Activated B cell treated with CpG ODN at 0.5 μM for 24 hours (primary cell): ENCODE measurements at regions not wholly inside any gene's neighbourhood (a gene's known extent, or its start where the extent isn't known, plus 50 kb on each side); places are given as distances from the start of the nearest gene placed in this dataset.

Experiments
- ATAC-seq: fragments of 200-7000 bp; cut with Tn5 transposase; one replicate; pipeline ENCODE4 v1.10.0; 2021; ENCODE audit warnings: low read depth, mild to moderate bottlenecking, moderate library complexity
- CTCF ChIA-PET: fragments of 350-600 bp; sonication (Branson Sonifier 250); formaldehyde crosslinking; loops from one replicate; lab custom pipeline; 2021; ENCODE audit warnings: antibody characterized with exemption; lab: Charles Lee
- POLR2A ChIA-PET: fragments of 350-600 bp; sonication (Branson Sonifier 250); formaldehyde crosslinking; loops from one replicate; lab custom pipeline; 2021; ENCODE audit warnings: antibody characterized with exemption; lab: Charles Lee
- DNase-seq: peaks from one replicate; pipeline ENCODE4 v3.0.0; 2022
- H3K27ac Mint-ChIP-seq: one replicate; pipeline ENCODE4 v1.8.0; 2020; ENCODE audit warnings: mixed read lengths
- H3K27me3 Mint-ChIP-seq: one replicate; pipeline ENCODE4 v1.8.0; 2021; ENCODE audit warnings: mixed read lengths
- H3K36me3 Mint-ChIP-seq: one replicate; pipeline ENCODE4 v1.8.0; 2021; ENCODE audit warnings: low read depth, mixed read lengths
- H3K4me1 Mint-ChIP-seq: one replicate; pipeline ENCODE4 v1.8.0; 2021; ENCODE audit warnings: mixed read lengths
- H3K4me3 Mint-ChIP-seq: one replicate; pipeline ENCODE4 v1.8.0; 2020; ENCODE audit warnings: mild to moderate bottlenecking, mixed read lengths
- H3K9me3 Mint-ChIP-seq: one replicate; pipeline ENCODE4 v1.8.0; 2020; ENCODE audit warnings: mixed read lengths
- intact Hi-C: fragments of 100-400 bp; cut with micrococcal nuclease; formaldehyde crosslinking; loops from one replicate; pipeline ENCODE4 v1.15.1; 2024
- TF ChIP-seq, protein P1 (sequence below): fragments of 200-600 bp; IDR thresholded peaks from one replicate; pipeline ENCODE4 v1.8.0; 2022; ENCODE audit warnings: antibody characterized with exemption, mild to moderate bottlenecking

DNA sequence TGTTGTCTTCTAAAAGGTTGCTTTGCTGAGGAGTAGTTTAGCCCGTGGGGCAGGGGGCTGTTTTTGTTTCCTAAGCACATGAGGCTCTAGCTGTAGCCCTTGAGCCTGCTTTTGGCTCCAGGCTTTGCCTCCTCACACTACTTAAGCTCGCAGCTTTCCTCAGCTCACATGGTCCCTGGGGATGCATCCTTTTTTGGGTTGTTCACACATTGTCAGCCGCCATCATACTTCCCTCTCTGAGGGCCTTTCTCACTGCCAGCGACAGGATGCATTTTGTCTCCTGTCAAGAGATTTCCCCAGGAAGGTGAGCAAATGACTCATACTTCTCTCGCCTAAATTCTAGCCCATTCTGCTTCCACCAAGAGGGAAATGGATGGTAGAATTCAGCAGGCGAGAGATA is 279.5 kb upstream of the PKDCC start:
- Mint-ChIP-seq H3K4me1 (no peaks in the 10 kb centered on the region), H3K4me3 (no peak overlapping the region), H3K27me3 (peaks cover 7% of the 10 kb centered on the region), H3K36me3 (no peaks in the 10 kb centered on the region), H3K27ac (no peak overlapping the region), H3K9me3 (no peaks in the 10 kb centered on the region)
- intact Hi-C loops = no loop called here
- ChIA-PET CTCF (no interaction called here), POLR2A (no interaction called here)
- no peak for ATAC-seq
- DNase-seq = no peak
- TF ChIP-seq, protein P1, sequence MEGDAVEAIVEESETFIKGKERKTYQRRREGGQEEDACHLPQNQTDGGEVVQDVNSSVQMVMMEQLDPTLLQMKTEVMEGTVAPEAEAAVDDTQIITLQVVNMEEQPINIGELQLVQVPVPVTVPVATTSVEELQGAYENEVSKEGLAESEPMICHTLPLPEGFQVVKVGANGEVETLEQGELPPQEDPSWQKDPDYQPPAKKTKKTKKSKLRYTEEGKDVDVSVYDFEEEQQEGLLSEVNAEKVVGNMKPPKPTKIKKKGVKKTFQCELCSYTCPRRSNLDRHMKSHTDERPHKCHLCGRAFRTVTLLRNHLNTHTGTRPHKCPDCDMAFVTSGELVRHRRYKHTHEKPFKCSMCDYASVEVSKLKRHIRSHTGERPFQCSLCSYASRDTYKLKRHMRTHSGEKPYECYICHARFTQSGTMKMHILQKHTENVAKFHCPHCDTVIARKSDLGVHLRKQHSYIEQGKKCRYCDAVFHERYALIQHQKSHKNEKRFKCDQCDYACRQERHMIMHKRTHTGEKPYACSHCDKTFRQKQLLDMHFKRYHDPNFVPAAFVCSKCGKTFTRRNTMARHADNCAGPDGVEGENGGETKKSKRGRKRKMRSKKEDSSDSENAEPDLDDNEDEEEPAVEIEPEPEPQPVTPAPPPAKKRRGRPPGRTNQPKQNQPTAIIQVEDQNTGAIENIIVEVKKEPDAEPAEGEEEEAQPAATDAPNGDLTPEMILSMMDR = no peak

DNA sequence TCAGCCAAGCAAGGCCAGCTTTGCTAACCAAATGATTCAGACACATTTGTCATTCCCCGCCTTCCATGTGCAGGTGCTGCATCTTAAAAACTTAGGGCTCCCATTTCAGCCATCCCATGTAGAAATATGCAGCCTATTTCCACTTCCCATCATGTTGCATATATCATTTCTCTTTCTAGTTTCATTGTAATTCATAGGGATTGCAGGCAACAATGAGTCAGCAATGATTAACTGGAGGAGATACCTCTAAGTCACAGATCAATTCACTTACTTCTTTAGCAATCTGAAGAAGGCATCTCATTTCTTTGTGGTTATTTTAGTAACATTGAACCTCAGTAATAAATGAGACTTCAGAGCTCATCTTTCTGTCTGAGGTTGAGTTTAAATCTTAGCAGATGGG is 276.1 kb upstream of the PKDCC start:
- TF ChIP-seq, protein P1 = no peak
- no peak overlapping the region for H3K4me3 Mint-ChIP-seq
- CTCF ChIA-PET = no interaction called here

DNA sequence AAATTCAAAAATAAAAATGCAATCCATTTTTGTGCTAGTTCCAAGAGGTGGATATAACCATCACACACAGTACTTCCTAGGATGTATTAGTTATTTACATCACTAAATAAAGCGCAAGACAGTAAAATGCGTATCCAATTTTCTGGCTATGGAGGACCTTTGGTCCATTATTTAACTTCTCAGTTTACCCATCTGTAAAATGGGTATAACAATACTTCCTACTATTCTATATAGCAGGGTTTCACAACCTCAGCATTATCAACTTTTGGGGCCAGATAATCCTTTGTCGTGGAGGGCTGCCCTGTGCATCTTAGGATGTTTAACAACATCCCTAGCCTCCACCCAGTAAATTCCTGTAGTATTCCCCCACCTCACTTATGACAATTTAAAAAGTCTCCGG is 275.1 kb upstream of the PKDCC start:
- Mint-ChIP-seq H3K27me3 (peaks cover 17% of the 10 kb centered on the region), H3K9me3 (peaks cover 3% of the 10 kb centered on the region), H3K27ac (no peak overlapping the region), H3K36me3 (no peaks in the 10 kb centered on the region), H3K4me3 (no peak overlapping the region), H3K4me1 (no peaks in the 10 kb centered on the region)
- TF ChIP-seq, protein P1 = no peak
- intact Hi-C loops = no loop called here
- no peak for DNase-seq
- ChIA-PET POLR2A (no interaction called here), CTCF (no interaction called here)
- ATAC-seq = no peak

More for the DNA sequence above, 276.1 kb upstream of the PKDCC start:
- no peak for DNase-seq
- no peak for ATAC-seq
- no peaks in the 10 kb centered on the region for H3K4me1 Mint-ChIP-seq
- POLR2A ChIA-PET = no interaction called here
- no peaks in the 10 kb centered on the region for H3K36me3 Mint-ChIP-seq
- intact Hi-C loops = no loop called here
- peaks cover 16% of the 10 kb centered on the region for H3K27me3 Mint-ChIP-seq
- no peak overlapping the region for H3K27ac Mint-ChIP-seq
- H3K9me3 Mint-ChIP-seq = peaks cover 3% of the 10 kb centered on the region

DNA sequence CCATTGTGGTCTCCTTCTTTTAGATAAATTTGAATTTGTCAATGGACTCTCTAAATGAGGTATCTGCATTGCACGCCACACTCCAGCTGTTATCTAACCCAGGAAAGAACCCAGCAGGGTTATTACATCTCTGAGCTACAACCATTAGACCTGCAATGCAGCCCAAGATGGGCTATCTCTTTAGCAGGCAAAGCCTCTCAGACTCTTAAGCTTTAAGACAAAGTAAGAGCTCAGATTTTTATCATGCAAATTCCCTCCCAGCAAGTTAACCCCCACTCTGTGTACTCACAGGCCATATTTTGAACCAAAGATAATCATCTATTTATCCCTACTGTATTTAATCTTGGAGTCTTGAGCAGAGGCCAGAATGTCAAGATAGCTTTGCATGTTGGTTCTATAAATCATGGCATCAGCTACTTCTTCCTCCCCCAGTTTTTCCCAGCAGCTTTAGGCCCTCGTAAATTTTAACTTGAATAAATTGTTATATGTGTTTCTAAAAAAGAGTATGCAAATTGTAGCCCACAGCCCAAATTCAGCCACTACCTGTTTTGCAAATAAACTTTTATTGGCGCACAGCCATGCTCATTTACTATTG is 273.7 kb upstream of the PKDCC start:
- Mint-ChIP-seq H3K27me3 (peaks cover 17% of the 10 kb centered on the region), H3K36me3 (no peaks in the 10 kb centered on the region), H3K27ac (no peak overlapping the region), H3K9me3 (peaks cover 3% of the 10 kb centered on the region), H3K4me1 (no peaks in the 10 kb centered on the region), H3K4me3 (no peak overlapping the region)
- DNase-seq = no peak
- CTCF ChIA-PET = interaction anchor here (0.9 kb wide), 1 partner anchor 1861 kb away, joined by 3 read pairs; no protein-coding TSS in a partner anchor
- TF ChIP-seq, protein P1 = no peak
- intact Hi-C loops = no loop called here
- no peak for ATAC-seq
- POLR2A ChIA-PET = no interaction called here

DNA sequence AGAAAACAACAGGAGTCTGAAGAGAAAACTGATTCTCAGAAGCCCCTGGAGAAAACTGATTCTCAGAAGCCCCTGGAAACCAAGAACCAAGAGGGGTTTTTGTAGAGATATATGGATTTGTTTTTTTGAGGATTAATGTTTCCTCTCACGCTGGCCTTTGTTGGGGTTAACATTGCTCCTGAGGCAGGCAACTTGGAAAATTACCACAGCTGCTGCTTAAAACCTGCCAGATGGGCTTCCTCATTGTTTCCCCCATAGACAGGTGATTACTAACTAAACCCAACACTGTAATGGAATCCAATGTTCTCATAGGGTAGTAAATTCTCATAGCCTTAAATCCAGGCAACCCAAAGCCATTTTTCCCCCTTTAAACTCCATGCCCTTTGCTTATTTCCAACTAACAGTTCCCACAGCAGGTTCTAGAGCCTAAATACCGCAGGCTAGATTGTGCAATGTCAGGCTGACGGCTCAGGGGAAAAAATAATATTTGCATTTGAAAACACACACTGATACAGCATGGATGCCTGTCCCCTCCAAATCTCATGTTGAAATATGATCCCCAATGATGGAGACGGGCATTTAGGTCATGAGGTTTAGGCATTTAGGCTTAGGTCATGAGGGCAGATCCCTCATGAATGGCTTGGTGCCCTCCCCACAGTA is 272.3 kb upstream of the PKDCC start:
- DNase-seq = no peak
- Mint-ChIP-seq H3K9me3 (peaks cover 3% of the 10 kb centered on the region), H3K27ac (no peak overlapping the region), H3K4me3 (no peak overlapping the region), H3K36me3 (no peaks in the 10 kb centered on the region), H3K4me1 (no peaks in the 10 kb centered on the region), H3K27me3 (peaks cover 9% of the 10 kb centered on the region)
- intact Hi-C loops = no loop called here
- ChIA-PET CTCF (no interaction called here), POLR2A (no interaction called here)
- no peak for ATAC-seq
- TF ChIP-seq, protein P1 = no peak
